Cerebellar cortex (tissue), 1 donor: ENCODE measurements at regions not wholly inside any gene's neighbourhood (a gene's known extent, or its start where the extent isn't known, plus 50 kb on each side); places are given as distances from the start of the nearest gene placed in this dataset.

Experiments used
- DNase-seq: peaks from one replicate; pipeline ENCODE4 v3.0.0-alpha.2; 2015; ENCODE audit warnings: low spot score

GRCh38 chr4:11910812-11911211, 482.1 kb upstream of the HS3ST1 start:
- no peak for DNase-seq

GRCh38 chr4:11908712-11909111, 480.0 kb upstream of the HS3ST1 start:
- no peak for DNase-seq

DNA sequence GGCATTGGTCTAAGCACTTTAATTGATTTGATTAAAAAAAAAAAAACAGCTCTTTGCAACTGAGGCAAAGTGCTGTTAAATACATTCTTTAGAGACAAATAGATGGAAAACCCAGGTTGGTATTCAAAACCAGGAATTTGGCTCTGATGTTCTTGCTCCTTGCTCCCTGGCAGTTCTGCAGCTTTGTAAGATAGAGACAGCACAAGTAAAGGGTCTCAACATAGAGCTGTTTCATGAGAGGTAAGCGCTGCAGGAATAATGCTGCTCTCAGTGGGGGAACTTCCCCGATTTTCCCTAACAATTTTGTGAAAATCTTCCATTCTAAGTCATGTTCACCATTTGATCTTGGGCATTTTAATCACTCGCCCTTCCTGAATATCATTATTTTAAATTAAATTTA, 479.5 kb upstream of the HS3ST1 start:
- DNase-seq: no peak

DNA sequence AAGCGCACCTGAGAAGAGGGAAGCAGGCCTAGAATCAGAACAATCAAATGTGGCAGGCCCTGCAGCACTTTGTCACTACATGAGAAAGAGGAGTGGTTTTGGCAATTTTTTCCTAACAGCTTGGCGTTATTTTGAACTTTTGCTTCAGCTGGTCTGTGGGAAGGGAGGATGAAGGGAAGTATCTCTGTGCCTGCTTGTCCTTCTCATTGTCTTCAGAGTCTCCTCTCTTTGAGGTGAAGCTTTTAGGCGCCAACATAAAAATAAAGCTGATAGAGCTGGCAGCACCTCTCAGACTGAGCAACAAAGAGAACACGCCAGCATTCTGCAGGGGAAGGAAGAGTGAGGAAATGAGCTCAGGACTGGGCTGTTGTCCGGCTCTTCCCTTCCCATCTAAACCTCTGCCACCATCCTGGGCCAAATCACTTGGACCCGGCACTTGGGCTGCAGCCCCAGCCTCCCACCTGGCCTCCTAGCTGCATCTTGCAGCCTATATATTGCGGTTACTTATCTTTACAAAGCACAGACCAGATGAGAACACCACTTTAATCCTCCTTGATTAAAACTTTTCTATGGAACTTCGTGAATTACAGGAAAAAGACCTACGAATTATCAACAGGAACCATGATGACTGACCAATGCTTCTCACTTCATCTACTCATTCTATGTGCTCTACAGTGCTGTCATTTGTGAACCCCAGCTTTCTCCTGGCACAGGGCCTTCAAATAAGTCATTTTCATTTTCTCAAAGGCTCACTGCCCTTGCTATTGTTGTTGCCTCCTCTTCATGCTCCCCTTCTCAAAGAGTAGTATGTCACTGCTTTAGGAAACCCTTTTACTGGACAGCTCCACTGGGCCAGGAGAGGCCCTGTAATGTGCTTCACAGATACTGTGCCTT, 476.4 kb upstream of the HS3ST1 start:
- no peak for DNase-seq

GRCh38 chr4:11904117-11904535, 475.4 kb upstream of the HS3ST1 start:
- DNase-seq: no peak

- DNase-seq: no peak
These were observed 472.4 kb upstream of the HS3ST1 start for GRCh38 chr4:11901089-11901488.

- DNase-seq: no peak
These were observed 471.7 kb upstream of the HS3ST1 start for GRCh38 chr4:11900359-11900758.

- DNase-seq: no peak
These were observed 470.1 kb upstream of the HS3ST1 start for GRCh38 chr4:11898796-11899195.

GRCh38 chr4:11895766-11896165, 467.1 kb upstream of the HS3ST1 start:
- no peak for DNase-seq

DNA sequence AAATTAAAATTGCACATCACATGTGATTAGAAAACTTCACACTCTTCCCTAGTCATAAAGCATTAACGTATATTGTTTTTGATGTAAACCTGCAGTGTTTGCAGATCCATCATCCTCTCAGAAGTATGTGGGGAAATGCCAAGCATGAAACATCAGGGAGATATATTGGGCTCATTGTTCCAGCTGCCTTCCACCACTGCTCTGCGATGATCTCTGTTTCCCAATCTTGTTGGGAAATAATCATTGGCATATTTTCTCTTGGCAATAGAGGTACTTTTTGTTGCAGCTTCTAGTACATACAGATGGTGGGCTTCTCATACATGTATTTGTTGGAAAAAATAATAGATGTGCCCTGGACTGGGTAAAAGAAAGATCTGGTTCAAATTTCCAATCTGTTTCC, 466.3 kb upstream of the HS3ST1 start:
- DNase-seq: no peak

DNA sequence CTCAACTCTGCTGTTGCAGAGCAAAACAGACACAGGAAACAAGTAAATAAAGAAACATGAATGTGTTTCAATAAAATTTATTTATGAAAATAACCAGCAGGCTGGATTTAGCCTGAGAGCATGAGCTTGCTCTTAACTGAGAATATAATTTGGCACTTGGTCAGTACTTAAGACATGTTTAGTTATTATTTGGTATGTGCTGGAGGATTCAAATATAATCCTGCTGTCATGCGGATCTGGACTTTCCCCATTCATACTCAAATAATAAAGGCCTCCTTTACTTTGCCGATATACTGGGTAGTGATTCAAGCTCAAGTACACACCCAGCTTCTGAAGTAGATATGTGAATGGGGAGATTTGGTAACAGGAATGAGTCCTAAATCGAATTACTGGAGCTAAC, 465.5 kb upstream of the HS3ST1 start:
- DNase-seq: no peak

- no peak for DNase-seq
These were observed 460.4 kb upstream of the HS3ST1 start for GRCh38 chr4:11889099-11889498.

DNA sequence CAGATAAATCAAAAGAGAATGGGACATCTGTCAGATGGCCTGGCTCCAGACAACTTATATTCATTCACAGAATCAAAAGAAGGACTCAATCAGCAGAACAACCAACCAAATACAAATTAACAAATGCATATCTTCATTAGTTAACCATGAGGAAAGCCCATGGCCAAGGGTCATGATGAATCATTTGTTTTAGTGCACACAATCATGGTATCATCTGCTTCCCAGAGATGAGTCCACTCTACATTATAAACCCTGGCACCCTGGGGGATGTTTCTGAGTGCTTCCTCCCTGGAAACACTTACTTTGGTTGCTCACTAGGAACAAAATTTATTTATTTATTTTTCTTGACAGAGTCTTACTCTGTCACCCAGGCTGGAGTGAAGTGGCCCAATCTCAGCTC, 453.3 kb upstream of the HS3ST1 start:
- DNase-seq: no peak

- DNase-seq: no peak
These were observed 452.7 kb upstream of the HS3ST1 start for GRCh38 chr4:11881364-11881763.

- DNase-seq: no peak
These were observed 449.5 kb upstream of the HS3ST1 start for GRCh38 chr4:11878241-11878640.

DNA sequence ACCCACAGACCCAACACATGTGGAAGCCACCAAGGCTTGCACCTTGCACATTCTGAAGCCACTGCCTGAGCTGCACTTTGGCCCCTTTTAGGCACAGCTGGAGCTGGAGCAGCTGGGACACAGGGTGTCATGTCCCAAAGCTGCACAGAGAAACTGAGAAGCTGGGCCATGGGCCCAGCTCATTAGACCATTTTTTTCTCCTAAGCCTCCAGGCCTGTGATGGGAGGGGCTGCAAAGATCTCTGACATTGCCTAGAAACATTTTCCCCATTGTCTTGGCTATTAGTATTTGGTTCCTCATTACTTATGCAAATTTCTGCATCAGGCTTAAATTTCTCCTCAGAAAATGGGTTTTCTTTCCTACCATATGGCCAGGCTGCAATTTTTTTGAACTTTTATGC, 447.4 kb upstream of the HS3ST1 start:
- no peak for DNase-seq

GRCh38 chr4:11869191-11869870, 440.6 kb upstream of the HS3ST1 start:
- DNase-seq: no peak

DNA sequence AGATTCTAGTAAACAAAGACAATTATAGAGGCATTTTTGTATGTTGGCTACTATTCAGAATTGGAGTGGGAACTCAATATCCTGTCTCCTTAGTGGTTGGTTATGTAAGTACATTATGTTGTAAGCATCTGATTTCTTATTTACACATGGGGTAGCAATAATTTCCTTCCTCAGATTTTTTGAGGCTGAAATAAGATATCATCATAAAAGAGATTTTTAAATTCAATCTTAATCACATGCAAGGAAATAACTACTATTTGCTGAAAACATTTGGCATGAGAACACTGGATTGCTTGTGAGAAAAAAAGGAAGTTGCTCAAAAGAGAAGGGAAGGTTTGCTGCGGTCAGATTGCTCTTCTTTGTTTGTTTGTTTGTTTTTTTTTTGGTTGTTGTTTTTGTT, 437.7 kb upstream of the HS3ST1 start:
- no peak for DNase-seq

GRCh38 chr4:11860996-11861395, 432.3 kb upstream of the HS3ST1 start:
- no peak for DNase-seq

DNA sequence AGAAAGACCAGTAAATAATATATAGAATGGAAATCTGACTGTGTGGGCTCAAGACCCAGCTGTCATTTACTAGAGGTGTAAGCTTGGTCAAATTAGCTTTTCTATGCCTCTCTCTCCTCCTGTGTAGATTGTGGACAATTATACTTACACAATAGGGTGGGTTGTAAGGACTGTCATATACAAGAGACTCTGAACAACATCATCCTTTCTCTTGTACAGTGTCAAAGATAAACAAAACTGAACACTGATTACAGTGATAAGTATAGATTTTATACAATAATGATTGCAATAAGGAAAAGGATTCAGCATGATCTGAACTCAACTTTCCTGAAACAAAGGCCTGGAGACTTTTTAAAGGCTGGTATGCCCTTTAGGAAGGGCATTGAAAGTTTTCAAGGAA, 429.2 kb upstream of the HS3ST1 start:
- no peak for DNase-seq

- no peak for DNase-seq
These were observed 418.5 kb upstream of the HS3ST1 start for GRCh38 chr4:11847167-11847566.

DNA sequence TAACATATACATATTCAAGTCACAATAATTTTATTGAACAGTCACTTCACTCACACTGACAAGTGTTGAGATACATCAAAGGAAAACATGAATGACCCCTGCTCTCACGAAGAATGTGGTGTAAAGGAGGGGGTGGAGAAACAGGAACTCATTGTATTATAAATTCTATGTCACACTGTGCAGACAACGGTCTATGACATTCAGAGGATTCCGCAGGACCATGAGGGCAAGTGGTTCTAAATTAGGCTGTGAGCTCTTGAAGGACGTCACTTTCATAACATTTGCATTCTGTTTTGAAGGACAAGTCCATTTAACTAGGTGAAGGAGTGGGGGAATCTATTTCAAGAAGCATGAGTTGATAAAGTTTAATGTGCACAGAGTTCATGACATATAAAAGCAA, 415.2 kb upstream of the HS3ST1 start:
- DNase-seq: no peak

DNA sequence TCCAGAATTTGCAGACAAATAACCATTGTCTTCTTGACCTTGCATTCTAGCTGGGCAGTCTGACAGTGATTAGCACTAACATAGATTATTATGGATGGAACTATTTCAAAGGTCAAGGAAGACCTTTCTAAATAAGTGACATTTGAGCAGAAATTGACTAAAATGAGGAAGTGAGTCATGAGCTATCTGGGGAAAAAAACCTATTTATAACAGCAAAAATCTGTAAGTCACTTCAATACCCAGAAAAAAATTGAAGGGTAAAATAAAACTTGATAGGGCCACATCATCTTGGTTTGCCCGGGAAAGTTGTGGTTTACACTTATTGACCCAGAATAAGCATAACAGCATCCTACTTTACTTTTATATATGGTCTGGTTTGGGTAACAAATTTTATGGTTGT, 414.6 kb upstream of the HS3ST1 start:
- DNase-seq: no peak
